ENCODE measurements at regions not wholly inside any gene's neighbourhood (a gene's known extent, or its start where the extent isn't known, plus 50 kb on each side); places are given as distances from the start of the nearest gene placed in this dataset.

DNA sequence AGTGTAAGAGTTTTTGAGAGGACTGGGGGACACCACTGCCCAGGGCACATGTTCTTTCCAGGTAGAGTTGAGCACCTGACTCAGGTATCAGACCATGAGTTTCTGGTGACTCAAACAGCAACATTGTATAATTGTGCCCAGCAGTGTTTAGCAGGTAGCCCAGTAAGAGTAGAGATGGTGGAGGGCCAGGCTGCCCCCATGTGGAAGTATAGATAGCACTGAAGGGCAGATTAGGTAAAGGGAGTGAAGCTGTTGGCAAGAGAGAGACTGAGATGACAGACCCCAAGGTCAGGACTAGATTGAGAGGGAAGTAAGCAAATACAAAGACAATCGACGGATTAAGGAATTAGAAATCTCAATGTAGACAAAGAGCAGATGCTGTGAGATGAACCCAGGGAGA lies 74.6 kb downstream of the TRIM42 start:
- no peak for ATAC-seq
- WGBS, 4 donors: 75 to 89% (median 88%) methylated on average over 2 of the region's 2 CpGs
- Histone ChIP-seq H3K36me3 (no peaks in the 10 kb centered on the region), H3K4me3 (no peak overlapping the region), H3K27me3 (peaks cover 0 to 22% (median 0%) of the 10 kb centered on the region in 9 donors), H3K27ac (no peak overlapping the region), H3K4me1 (no peaks in the 10 kb centered on the region), H3K9me3 (no peaks in the 10 kb centered on the region)
- DNase-seq: no peak
- intact Hi-C loops (cut with DNase I): no loop called here
- TF ChIP-seq, protein P1, sequence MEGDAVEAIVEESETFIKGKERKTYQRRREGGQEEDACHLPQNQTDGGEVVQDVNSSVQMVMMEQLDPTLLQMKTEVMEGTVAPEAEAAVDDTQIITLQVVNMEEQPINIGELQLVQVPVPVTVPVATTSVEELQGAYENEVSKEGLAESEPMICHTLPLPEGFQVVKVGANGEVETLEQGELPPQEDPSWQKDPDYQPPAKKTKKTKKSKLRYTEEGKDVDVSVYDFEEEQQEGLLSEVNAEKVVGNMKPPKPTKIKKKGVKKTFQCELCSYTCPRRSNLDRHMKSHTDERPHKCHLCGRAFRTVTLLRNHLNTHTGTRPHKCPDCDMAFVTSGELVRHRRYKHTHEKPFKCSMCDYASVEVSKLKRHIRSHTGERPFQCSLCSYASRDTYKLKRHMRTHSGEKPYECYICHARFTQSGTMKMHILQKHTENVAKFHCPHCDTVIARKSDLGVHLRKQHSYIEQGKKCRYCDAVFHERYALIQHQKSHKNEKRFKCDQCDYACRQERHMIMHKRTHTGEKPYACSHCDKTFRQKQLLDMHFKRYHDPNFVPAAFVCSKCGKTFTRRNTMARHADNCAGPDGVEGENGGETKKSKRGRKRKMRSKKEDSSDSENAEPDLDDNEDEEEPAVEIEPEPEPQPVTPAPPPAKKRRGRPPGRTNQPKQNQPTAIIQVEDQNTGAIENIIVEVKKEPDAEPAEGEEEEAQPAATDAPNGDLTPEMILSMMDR (IDR thresholded peaks at IDR 0.05): no peak
- TF ChIP-seq POLR2A (IDR thresholded peaks at IDR 0.05): no peak

DNA sequence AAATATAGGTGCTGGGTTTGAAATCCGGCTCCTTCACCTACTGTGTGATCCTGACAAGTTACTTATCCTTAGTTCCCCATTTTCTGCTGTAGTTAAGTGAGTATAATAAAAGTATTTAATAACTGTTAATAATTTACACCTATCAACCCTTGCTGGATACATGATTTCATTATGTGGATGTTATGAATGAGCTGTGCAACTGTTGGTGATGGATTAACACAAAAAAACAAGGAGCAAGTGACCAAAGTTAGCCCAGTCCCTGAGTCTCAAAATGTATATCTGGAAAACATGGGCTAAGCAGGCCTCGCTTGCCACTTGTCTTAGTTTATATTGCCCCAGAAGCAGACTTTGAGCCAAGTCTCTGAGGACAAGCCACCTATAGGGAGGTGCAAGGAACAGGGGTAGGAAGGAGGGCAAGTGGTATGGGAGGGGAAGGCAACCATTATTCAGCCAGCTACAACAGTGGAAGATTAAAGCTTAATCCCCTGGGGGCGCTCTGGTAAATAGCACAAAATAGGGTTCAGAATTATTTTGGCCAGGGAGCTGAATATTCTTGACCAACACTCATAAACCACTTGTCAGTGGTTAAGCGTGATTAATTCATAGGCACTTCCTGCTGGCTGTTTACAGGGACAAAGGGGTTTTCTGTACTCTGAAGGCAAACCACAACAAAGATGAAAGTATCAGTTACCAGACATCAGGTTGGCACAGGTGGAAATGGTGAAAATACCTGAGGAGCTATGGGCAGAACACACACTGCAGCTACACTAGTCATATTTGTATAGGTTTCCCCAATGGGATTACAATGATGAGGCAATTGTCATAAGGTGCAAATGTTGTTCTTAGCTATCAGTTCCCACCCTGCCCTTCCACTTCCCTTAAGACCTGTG lies 76.2 kb downstream of the TRIM42 start:
- no peak for TF ChIP-seq POLR2A (IDR thresholded peaks at IDR 0.05)
- TF ChIP-seq, protein P1 (IDR thresholded peaks at IDR 0.05): no peak
- WGBS, 4 donors: 72 to 82% (median 76%) methylated on average over 4 of the region's 4 CpGs

DNA sequence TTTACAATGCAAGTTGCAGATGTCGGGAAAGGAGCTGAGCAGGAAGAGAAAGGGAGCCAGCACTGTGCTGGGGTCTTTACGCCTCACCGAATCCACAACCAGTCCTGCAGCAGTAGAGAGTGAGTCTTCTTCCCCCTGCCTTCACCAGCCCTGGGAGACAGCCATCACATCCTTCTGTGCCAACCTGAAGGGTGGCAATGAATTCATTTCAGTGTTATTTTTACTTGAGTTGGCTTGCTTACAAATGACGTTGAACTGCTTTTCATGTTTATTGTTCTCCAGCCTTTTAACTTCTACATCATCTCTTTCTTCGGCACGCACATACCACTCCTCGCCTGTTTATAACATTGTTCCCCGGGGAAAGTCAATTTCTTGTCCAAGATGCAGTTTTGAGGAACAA lies 77.1 kb downstream of the TRIM42 start:
- Histone ChIP-seq H3K4me1 (no peaks in the 10 kb centered on the region), H3K27me3 (peaks cover 0 to 15% (median 3%) of the 10 kb centered on the region in 9 donors), H3K36me3 (no peaks in the 10 kb centered on the region), H3K9me3 (no peaks in the 10 kb centered on the region), H3K4me3 (no peak overlapping the region), H3K27ac (no peak overlapping the region)
- WGBS, 4 donors: 85 to 88% (median 85%) methylated on average over 8 of the region's 8 CpGs
- DNase-seq (no peak), ATAC-seq (no peak)
- intact Hi-C loops (cut with DNase I): no loop called here
- TF ChIP-seq, protein P1 (IDR thresholded peaks at IDR 0.05): no peak
- no peak for TF ChIP-seq POLR2A (IDR thresholded peaks at IDR 0.05)

More for the DNA sequence above, 76.2 kb downstream of the TRIM42 start:
- peaks cover 0 to 15% (median 3%) of the 10 kb centered on the region in 9 donors for H3K27me3 ChIP-seq
- no peaks in the 10 kb centered on the region for H3K9me3 ChIP-seq
- H3K36me3 ChIP-seq: no peaks in the 10 kb centered on the region
- no peaks in the 10 kb centered on the region for H3K4me1 ChIP-seq
- no peak for DNase-seq
- H3K27ac ChIP-seq: no peak overlapping the region
- no peak overlapping the region for H3K4me3 ChIP-seq
- no peak for ATAC-seq
- intact Hi-C loops (cut with DNase I): no loop called here

DNA sequence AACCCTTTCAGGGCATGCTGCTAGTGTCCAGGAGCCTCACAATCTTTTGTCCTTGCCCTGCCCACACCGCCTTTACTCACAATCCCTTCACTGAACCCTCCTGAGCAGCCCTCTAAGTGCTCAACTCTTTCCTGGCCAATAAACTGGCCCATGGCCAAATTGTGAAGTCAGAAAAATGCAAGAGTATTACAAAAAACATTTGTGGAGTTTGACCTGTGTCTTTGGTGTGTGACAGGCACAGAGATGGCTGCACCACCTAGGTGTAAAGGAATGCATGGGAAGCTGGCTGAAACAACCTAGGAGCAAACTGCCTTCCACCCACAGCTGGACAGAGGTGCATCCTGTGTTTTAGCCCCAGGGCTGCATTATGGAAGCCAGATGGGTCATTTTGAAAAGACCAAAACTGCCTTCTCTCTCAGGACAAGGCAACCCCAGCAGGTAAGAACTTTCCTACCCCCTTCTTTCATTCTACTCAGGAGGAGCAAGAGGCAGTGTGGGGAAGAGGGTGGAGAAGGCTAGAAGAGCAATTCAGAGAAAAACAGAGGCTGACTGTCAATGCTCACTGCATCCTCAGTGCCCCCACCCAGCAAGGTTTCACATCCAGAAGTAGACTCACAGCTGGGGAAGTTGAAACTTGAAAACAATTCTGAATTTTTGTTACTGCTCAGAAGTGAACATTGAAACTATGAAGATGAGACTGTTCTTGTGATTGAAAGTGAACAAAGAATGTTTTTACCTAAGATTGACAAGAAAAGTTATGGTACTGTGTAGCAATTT lies 78.6 kb downstream of the TRIM42 start:
- ATAC-seq (no peak), DNase-seq (no peak)
- no peaks in the 10 kb centered on the region for H3K36me3 ChIP-seq
- intact Hi-C loops (cut with DNase I): no loop called here
- 0 to 81% (median 54%) methylated on average over 1 of the region's 1 CpG for WGBS, 4 donors
- peaks cover 0 to 15% (median 0%) of the 10 kb centered on the region in 9 donors for H3K27me3 ChIP-seq
- H3K4me1 ChIP-seq: no peaks in the 10 kb centered on the region
- H3K27ac ChIP-seq: no peak overlapping the region
- no peak for TF ChIP-seq POLR2A (IDR thresholded peaks at IDR 0.05)
- TF ChIP-seq, protein P1 (IDR thresholded peaks at IDR 0.05): no peak
- no peaks in the 10 kb centered on the region for H3K9me3 ChIP-seq
- H3K4me3 ChIP-seq: no peak overlapping the region

All from heart left ventricle (tissue), 16 donors.